ENCODE measurements at regions not wholly inside any gene's neighbourhood (a gene's known extent, or its start where the extent isn't known, plus 50 kb on each side); places are given as distances from the start of the nearest gene placed in this dataset.
"Not testable (repeated sequence)": the region's sequence is repeated elsewhere in the genome, so short reads cannot be mapped to it uniquely, and the experiment has no call there.

DNA sequence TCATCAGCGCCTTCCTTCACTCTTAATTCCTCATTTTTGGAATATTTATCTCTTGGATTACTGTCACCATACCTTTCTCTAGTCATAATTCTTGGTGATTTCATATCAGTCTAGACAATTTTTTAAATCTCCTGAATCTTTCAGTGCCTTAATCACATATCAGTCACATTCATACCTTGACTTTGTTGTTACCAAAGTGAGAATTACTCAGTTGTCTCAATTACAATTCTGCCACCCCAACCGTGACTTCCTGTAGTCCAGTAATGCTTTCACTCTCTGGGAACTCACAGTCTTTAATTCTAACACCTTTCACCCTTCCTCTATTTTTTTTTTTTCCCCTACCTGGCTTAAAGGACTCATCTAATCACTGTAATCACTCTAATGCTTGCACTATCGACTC is 1275.3 kb upstream of the TENM3 start:
- ATAC-seq: no peak

DNA sequence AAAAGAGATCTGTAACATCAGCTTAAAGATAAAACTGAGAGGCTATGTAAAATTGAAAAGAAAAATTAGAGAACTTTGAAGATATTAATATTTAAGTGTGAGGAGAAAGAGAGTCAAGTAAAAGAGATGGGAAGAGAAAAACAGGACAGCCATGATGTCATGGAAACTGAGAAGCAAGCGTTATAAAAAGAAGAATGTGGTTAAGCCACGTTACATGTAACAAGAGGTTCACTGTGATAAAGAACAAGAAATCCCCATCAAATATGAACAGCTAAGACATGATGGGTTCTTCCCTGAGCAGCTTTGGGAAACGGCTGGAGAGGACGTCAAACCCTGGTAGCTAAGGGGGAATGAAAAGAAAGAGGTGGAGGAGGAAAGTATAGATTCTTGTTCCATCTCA is 1269.3 kb upstream of the TENM3 start:
- ATAC-seq: no peak

DNA sequence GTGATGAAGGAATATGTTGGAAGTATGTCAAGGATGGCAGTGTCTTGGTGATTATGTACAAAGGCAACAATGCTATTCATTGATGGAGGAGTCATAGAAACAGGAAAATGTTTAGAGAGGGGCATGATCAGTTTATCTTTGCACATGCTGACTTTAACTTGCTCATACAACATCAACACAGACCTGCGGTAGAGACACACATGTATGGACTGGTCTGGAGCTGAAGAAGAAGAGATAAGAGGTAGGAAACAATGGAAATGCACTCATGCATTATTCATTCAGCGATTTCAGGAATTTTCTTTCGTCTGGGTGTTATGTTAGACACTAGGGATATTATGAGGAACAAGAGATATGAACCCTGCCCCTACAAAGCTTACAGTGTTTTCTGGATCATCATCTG is 1252.3 kb upstream of the TENM3 start:
- ATAC-seq: no peak

DNA sequence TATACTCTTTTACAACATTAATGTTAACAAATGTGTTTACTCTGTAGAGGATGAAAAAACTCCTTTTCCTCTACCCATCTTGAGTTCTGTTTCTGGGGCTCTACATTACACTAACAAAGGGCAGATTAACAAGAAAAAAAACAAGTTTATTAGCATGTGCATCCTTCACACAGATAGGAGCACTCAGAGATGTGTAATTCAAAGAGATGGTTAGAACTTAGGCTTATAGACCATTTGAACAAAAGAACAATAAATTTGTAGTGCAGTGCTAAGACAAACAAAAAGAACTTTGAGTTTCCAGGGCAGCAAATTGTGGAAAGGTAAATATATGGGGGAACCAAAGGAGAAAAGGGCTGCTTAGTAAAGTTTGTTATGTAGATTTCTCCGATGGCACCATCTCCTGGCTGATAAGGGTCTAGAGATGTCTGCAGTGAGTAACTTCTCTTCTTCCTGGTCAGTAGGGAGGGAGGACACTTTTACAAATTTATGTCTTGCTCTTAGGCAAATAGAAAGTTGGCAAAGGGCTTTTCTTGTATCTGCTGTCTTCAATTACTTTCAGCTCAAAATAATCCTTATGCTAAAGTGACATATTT is 1249.9 kb upstream of the TENM3 start:
- ATAC-seq: no peak

DNA sequence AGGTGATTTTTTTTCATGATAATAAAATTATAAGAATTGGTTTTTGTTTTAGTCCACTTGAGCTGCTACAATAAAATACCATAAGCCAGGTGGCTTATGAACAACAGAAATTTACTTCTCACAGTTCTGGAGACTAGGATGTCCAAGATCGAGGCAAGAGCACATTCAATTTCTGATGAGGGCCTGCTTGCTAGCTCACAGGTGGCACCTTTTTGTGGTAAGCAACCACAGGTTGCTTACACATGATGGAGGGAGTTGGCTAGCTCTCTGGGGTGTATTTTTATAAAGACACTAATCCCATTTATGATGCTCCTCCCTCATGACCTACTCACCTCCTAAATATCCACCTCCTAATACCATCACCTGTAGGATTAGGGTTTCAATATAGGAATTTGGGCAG is 1248.5 kb upstream of the TENM3 start:
- no peak for ATAC-seq

DNA sequence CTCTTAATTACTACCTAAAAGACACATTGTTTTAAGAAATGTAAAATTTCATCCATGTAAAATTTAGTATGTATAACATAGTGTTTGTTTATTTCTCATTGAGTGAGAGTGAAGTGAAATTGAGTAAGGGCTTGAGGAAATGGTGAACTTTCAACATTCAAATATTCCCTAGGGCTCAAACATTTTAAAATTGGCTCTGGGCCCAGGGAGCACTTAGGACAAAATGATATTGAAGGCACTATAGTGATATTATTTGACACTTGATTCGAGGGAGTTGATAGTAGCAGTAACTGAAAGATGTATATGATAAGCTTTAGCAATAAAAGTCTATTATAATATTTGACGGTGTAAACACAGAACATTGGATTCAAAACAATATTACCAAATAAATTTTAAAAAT is 1244.0 kb upstream of the TENM3 start:
- ATAC-seq: no peak

DNA sequence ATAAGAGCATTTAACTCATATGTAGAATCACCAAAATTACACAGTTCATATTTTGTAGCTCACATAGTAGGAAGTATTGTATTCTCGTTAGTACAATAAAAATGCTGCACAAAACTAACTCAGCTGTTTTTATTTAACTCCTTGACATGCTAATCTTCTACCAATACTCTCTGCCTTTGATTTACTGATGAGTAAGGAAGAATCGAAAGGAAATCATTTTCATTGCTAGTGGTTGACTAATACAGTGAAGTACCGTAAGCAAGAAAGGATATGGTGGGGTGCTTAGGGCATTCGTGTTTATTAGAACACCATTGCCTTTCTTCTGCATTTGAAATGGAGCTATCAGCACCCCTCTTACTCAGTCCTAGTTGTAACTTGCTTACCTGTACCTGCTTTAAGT is 1239.1 kb upstream of the TENM3 start:
- no peak for ATAC-seq

DNA sequence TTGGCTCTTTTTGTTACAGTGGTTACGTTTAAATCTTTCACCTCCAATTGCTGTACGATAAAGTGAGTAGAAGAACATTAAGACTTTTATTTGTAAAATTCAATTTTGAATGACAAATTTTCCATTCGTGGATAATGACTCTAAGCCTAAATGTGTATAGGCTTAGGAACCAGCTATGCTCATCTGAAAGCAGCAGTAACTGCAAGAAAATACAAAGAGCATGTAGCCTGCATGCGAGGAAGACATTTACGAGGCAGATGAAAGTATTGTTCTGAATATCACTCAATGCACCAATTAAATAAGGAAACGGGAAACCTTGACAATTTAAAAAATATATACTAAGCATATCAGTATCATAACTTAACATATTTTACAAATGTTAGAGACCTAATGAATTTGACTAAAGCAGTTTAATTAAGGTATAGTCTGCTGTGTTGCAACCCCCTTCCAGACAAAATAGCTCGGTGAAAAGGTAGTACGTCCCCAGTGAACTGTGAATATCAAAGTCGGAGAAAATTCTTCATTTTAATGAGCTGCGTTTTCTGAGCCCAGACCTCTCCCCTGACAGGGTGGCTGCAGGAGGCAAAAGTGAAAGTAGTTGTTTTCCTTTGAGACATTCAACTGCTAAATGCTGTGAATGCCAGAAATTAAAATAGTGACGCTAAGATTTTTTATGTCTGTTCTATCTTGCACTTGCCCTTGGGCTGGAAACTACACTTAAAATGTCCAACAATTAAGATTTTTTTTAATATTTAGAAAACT is 1236.5 kb upstream of the TENM3 start:
- ATAC-seq: no peak

DNA sequence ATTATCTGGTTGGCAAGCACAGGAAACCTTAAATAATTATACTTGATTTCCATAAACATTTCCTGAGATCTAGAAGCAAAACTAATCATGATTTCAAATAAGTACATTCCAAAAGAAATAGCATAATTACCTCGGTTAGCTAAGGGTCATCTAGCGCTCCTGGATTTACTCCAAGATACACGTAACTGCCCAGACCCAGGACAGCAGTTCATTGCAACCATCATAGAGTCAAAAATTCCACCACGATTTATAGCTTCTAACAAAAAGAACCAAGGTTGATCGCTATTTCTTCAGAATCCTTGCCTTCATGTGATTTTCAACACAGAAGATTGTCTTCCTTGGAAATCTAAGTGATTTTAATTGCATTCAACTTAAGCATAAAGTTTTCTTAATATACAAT is 1235.5 kb upstream of the TENM3 start:
- ATAC-seq: no peak

DNA sequence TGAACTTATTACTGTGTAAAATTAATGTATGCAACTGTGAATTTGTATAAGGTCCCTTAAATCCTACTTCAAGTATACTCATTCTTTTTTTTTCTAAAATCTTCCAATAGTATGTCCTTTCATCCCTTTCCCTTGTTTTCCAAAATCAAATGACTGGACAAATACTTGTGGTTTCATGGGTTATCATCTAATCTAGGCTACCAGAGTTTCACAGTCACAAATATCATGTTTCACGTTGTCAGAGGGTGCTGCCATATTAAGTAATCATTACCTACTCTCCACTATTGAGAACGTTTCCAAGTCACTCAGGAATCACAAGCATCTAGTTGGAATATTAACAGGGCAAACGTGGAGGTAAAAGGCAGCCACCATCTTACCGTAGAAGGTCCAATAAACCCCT is 1235.0 kb upstream of the TENM3 start:
- ATAC-seq: no peak

DNA sequence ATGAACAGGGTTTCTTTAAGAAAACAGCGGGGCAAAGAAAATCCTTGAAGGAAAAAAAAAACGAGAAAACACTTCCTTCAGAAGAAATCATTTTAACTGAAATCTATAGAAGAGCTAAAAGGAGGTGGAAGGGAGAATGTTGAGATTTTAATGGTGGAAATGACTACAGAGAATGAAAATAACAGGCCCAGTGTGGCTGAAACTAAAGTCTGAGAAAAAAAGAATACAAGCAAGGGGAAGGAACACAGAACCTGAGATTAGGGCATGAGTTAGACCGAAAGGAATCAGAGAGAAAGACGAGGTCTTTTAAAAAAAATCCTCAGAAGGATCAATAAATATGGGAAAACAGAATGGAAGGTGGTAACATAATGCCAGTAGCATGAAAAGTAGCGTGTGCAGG is 1230.0 kb upstream of the TENM3 start:
- ATAC-seq: no peak

DNA sequence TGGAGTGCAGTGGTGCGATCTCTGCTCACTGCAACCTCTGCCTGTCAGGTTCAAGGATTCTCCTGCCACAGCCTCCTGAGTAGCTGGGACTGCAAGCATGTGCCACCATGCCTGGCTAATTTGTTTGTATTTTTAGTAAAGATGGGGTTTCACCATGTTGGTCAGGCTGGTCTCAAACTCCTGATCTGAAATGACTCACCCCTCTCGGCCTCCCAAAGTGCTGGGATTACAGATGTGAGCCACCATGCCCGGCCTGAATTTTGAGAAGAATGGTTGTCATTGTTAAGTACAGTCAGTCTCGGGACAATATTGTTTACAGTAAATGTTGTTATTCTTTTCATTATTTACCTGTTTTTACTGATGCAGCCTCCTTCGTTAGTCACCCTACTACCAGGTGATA is 1226.2 kb upstream of the TENM3 start:
- no peak for ATAC-seq

DNA sequence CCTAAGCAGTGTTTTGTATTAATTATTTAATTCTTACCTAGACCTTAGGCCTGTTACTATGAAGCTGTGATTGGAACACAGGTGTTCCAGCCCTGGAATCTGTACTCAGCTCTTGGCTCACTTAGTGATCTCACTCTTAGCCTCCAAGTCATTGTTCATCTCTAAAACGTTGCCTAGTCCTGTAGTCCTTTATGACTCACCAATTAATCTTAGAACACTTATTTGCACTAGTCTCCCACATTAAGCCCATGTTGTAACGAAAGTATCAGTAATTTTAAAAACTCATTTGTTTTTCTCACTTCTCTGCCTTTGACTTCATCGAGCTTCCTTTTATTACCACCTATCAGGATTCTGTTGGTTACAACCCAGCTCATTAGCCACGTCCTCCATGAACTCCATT is 1224.7 kb upstream of the TENM3 start:
- no peak for ATAC-seq

DNA sequence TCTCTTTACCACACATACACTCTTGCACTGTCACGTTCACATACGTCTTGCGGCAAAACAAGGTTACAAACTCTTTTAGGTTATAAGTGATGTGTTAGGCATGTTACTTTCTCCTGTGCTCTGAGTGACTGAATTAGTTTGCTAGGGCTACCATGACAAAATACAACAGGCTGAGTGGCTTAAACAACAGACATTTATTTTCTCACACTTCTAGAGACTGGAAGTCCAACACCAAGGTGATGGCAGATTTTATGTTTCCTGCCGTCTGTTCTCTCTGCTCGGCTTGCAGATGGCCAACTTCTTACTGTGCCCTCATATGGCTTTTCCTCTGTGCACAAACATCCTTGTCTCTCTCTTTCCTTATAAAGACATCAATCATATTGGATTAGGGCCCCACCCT is 1224.3 kb upstream of the TENM3 start:
- no peak for ATAC-seq

DNA sequence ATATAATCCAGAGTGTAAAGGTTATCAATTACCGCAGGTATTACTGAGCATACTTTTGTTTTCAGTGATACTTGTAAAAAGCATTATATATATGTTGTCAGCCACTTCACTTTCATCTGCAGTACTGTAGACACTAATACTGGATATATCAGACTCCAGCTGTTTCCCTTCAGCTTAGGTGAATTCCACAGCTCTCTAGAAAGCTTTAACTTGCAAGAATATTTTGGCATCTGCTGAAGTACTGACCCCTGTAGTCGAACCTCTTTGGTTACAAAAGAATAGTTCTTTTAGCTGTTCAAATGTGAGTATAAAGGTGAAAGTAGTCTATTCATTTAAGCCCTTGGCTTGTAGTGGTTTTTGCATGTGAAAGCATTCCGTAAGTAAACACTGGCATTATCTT is 1222.7 kb upstream of the TENM3 start:
- ATAC-seq: no peak

DNA sequence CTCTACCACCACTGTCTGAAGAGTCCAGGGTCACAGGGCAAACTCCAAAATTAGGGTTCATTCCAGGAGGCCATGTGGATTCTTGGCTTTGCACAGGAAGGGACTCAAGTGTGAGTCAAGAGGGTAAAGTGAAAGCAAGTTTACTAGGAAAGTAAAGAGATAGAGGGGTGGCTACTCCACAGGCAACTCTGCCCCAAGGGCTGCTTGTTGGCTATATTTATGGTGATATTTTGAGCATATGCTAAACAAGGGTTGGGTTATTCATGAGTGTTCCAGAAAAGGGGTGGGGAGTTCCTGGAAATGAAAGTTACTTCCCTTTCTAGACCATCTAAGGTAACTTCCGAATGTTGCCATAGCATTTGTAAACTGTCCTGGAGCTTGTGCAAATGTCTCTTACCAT is 1222.0 kb upstream of the TENM3 start:
- no peak for ATAC-seq

DNA sequence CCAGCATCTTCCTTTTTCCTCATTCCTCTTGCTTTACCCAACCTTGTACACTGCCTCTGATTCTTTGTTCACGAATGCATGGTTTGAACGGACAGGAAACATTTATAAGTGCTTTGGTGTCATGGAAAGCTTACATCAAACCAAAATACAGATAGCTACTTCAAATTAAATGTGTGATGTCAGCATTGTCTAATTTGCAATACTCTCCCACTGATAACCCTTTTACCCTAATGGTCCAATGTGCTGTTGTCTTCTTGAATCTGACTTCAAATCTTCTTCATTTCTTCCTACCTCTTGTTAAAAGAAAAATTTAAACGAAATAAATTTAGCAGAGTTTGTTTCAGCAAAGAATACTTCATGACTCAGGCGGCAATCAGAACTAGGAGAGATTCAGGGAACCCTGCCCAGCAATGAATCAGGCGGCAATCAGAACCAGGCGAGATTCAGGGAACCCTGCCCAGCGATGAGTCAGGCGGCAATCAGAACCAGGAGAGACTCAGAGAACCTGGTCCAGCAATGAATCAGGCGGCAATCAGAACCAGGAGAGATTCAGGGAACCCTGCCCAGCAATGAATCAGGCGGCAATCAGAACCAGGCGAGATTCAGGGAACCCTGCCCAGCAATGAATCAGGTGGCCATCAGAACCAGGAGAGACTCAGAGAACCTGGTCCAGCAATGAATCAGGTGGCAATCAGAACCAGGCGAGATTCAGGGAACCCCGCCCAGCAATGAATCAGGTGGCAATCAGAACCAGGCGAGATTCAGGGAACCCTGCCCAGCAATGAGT is 1212.9 kb upstream of the TENM3 start:
- not testable (repeated sequence) for ATAC-seq

DNA sequence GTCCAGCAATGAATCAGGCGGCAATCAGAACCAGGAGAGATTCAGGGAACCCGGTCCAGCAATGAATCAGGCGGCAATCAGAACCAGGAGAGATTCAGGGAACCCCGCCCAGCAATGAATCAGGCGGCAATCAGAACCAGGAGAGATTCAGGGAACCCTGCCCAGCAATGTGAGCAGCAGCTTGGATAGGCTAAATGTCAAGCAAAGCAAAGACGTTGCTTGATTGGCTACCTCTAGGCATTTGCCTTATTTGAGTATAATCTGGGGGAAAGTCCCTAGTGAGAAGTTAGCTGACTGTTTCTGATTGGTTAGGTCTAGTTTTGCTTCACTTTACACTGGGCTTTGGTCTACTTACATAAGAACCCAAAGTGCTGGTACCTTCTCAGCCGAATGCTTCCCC is 1212.2 kb upstream of the TENM3 start:
- ATAC-seq: no peak

DNA sequence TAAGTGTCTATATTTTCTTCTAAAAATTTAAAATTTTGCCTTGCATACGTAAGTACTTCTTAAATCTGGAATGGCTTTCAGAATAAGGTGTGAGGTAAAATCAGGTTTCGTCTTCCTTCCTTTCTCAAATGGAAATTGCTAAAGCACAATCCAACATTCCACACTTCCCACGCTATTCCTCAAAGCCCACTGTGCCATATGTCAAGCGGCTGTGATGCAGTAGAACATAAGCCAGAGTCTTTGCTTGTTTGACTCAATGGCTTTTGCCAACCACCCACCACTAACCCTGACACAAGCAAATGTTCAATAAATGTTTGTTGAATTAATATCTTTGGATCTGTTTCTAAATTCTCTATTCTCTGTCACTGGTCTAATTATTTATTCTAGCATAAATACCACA is 1199.7 kb upstream of the TENM3 start:
- no peak for ATAC-seq

DNA sequence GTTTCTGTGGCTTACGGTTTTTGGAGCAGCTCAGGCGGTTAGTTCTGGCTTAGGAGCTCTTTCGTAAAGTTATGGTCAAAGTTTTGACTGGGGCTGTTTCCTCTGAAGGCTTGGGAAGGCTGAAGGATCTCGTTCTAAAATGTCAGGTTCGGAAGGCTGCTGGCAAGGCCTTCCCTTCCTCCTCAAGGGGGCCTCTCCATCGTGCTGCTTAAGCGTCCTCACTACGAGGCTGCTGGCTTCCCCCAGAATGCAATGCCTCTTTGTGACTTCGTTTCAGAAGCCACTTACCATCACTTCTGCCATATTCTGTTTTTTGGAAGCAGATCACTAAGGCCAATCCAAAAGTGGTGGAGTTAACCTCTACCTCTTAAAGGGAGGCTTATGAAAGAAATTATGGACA is 1196.4 kb upstream of the TENM3 start:
- no peak for ATAC-seq

DNA sequence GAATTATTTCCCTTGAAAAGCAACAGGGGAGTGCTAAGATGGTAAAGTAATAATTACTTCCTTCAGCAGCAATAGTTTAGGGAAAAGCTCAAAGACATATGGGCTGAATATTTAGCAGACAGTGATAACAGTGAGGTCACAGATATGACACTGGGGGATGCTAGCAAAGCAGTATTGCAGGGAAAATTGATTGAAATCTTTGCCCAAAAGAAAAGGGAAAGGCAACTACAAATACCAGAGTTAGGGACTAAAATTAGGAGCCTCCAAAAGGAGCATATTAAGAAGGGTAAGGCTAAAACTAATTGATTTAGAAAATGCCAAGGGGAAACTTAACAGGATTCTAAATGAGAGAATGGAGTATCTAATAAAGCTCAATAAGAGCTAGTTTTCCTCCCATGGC is 1191.3 kb upstream of the TENM3 start:
- no peak for ATAC-seq

DNA sequence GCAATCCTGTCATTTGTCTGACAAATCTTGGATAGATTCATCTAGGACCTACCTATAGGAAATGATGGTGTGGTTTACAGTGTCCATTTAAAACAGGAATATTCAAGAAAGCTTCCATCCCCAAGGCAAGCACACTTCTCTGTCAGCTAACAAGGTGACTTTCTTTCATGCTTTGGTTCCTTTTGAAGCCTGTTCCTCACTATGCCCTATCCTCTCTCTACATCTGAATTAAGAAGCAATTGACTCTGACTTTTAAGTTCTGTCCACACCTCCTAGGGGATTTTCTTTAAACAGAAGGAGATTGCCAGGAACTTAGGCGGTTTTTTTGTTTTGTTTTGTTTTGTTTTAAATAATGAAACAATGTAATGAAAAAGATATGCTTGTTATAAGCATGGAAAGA is 1181.4 kb upstream of the TENM3 start:
- ATAC-seq: no peak

DNA sequence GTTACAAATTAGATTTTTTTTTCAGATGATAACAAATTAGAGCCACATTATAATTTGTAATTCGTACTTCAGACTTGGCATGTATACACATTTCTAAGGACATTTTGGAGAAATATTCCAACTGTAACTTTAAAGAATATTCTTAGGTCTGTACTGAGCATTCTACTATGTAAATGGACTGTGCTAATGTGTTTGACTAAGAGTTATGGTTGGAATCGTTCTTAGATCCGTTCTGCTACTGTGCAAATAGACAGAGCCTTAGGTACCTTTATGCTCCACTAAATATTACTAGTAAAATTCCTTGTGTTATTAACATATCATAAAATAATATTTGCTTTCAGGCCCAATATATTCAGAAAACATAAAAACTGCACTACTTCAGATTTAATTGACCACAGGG is 1180.0 kb upstream of the TENM3 start:
- no peak for ATAC-seq

DNA sequence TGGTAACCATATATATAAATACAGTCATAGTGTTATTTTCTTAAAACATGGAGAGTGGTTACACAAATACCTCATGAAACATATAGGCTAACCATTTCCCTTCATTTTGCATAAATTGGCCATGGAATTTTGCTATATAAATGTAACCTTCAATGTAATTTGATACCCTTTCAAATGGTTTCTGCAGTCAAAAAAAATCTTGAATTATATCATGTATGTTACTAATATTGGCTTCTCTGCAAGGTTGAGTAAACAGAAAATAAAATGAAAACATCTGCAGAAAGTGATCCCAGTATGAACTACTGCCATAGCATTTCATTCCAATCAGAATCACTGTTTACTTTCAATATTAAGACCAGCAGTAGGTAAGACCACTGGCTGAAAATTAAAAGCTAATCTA is 1165.9 kb upstream of the TENM3 start:
- ATAC-seq: no peak

Measured in activated CD4-positive, CD25-positive, alpha-beta regulatory T cell treated with anti-CD3 and anti-CD28 coated beads, Interleukin-2, amount 50 U/mL, for 24 hours (primary cell).